Iris pigment epithelial cell (primary cell): ENCODE measurements at regions not wholly inside any gene's neighbourhood (a gene's known extent, or its start where the extent isn't known, plus 50 kb on each side); places are given as distances from the start of the nearest gene placed in this dataset.

Source experiments
- DNase-seq: peaks from one replicate; pipeline ENCODE4 v3.0.0-alpha.2; 2011; ENCODE audit warnings: low read depth

GRCh38 chr5:175035882-175036533 lies 311.6 kb downstream of the MSX2 start:
- no peak for DNase-seq

GRCh38 chr5:175034924-175035323 lies 310.5 kb downstream of the MSX2 start:
- no peak for DNase-seq

GRCh38 chr5:175032741-175033151 lies 308.4 kb downstream of the MSX2 start:
- no peak for DNase-seq

- DNase-seq, result no peak
Observed at GRCh38 chr5:175032013-175032412, 307.6 kb downstream of the MSX2 start.

DNA sequence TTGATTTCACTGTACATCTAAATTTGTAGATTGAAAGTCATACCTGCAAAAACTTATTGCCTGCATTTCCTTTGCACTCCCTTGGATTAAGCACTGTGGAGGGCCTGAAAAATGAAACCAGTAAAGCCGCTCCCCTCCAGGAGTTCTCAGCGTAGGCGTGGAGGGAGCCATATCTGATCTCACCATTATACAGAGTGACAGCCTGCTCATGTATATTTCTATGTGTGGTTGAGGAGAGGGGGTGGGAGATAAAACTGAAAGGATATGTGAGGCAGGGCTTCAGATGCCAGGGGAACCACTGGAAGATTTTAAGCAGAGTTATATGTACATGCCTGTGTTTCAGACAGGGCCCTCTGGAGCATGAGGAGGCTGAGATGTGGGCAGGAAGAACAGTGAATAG lies 303.0 kb downstream of the MSX2 start:
- no peak for DNase-seq

DNA sequence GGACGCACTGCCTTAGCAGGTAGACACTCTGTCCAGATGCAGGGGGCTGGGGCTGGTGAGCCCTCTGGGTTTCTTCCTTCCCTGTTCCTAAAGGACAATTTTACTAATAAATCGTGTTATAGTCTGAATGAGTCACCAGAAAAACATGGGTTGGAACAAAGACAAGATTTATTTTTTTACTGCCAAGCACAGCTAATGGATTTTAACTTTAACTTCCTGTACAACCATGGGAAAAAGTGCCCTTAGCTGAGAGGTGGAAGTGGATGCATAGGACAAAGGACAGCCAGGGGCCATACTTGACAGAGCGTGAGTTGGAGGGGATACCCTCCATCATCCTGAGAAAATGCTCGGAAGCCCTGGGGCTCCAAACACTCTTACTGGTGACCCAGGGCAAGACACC lies 300.7 kb downstream of the MSX2 start:
- DNase-seq, result no peak

- DNase-seq, result no peak
Observed at GRCh38 chr5:175021841-175022625, 297.7 kb downstream of the MSX2 start.

DNA sequence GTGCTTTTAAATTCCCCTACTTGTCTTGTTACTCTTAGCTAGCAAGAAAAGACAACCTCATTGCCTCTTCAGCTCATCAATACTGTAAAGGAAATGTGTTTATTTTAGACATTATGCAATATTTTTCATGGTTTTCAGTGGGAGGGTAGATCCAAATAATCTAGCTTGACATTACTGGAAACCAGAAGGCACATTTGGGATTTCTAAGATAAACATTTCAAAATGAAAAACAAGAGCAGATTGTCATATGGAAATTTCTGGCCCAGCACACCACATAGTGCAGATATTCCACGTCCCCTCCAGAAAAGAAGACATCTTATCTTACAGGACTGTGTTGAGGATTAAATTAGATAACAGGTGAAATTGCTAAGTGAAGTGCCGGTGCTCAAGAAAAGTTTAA lies 296.9 kb downstream of the MSX2 start:
- DNase-seq, result no peak

DNA sequence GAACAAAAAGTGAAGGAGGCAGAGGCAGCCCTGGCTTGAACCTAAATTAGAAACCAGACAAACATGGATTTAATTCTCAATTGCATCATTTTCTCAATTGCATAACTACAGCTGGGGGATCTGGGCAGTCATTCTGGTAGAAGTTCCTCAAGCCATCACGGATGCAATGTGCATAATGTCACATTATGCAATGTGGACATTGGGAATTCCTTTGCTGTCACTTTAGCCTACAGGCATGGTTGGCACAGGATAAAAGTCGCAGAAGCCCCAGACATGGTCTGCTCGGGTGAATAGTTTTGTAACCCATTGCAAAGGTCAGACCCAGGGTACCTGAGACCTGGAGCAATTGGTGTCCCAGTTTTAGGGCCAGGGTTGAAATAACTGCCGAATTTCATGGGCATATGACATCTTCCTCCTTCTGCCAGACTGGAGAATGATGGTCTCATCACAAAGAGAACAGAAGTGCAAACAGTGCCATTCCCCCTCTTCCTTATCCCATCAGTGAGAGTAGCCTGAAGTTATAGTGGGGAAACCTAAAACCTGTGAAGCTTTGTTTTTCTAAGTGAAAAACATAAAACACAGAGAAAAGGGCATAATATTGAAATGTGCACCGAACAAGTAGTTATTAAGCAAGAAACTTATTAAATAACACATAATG lies 290.8 kb downstream of the MSX2 start:
- DNase-seq, result no peak

DNA sequence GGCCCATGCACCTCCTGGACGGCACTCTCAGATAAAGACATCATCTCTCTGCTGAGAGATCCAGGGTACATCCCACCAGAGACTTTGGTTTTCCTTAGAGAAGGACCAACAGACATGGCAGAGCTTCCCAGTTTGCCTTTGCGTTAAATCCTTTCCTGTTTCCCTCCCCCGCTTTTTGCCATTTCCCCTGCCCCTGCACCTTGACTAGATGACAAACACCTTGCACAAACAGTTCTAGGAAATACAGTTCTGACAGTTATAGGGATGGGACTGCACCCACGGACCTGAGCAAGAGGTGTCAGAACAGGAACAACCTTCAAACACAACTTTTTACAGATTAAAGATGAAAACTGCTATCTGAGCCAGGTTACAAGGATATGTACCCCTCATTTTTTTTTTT lies 288.9 kb downstream of the MSX2 start:
- DNase-seq, result no peak

DNA sequence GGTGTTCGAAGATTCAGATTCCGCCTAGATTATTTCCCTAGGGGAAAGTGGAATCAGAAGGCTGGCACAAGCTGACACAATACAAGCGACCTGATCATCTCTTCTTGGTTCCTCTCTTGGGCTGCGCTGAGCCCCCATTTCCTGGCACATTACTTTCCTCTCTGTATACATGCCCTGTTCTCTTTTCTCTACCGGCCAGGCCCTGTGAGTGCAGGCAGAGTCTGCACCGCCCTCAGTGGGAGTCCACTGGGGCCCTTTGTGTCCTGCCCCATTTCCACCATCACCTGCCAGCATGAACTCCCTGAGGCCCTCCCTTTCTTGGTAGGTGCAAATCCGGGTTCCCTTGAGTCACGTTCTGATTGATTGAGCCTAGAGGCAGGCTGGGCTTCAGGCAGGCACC lies 287.9 kb downstream of the MSX2 start:
- DNase-seq, result no peak

- no peak for DNase-seq
Observed at GRCh38 chr5:175003531-175003930, 279.1 kb downstream of the MSX2 start.

DNA sequence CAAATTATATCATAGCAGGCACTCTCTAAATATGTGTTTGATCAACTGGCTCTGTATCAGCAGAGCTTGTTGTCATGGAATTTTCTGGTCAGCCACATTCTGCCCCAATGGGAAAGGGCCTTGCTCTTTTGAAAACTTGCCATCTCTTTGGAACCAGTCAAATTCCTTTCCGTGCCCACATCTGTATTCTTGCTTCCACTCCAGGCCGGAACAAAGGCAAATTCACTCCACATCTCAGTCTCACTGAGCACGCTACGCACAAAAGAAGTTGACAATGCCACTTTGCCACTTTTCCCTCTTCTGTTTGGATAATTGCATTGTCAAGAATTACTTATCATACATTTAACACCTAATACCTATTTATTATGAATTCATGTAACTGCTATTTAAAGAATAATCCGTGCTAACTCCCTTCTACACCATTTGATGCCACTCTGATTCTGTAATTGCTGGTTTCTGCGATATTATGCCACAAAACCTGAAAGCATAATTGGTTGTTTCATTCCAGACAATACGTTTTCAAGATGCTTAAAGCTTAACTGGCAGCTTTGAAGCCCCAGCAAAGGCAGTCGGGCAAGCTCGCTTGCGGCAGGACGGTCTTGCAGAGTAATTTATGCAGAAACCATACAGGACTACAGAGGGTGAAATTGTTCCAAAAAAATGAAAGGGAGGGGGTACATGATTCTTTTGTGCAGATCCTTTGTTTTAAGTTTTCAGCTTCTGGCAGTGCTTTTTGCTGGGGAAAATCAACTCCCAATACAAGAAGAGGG lies 277.7 kb downstream of the MSX2 start:
- DNase-seq, result no peak

DNA sequence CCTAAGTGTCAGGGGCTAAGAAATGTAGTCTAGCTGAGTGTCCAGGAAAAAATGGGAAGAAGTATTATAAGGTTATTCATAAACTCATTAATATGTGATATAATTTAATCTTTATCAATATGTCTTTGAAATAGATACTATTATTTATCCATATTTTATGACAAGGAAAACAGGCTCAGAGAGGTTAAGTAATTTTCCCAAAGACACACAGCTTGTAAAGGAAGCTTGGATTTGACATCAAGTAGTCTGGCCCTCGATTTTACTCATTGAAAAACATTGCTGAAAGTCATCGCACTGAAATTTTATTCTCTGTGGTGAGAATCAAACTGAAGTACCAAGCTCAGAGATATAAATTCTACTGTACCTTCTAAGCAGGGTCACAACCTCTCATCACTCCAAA lies 276.9 kb downstream of the MSX2 start:
- no peak for DNase-seq

DNA sequence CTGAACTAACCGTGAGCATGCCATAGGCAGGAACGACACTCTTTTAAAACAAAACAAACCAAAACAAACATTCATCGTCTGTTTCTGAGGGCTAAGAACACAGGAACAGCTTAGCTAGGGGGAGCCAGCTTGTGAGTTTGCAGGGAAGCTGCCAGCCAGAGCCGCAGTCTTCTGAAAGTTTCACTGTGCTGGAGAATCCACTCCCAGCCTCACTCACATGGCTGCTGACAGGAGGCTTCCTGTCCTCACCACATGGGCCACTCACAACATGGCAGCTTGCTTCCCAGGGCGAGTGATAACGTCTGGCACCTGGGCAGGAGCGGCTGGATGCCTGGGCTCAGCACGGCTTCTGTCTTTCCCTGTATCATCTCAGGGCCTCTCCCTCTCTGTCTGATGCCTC lies 275.2 kb downstream of the MSX2 start:
- no peak for DNase-seq

- no peak for DNase-seq
Observed at GRCh38 chr5:174998131-174998730, 273.8 kb downstream of the MSX2 start.

GRCh38 chr5:174997688-174998087 lies 273.3 kb downstream of the MSX2 start:
- no peak for DNase-seq

GRCh38 chr5:174996941-174997340 lies 272.6 kb downstream of the MSX2 start:
- no peak for DNase-seq

- no peak for DNase-seq
Observed at GRCh38 chr5:174995827-174996226, 271.4 kb downstream of the MSX2 start.

DNA sequence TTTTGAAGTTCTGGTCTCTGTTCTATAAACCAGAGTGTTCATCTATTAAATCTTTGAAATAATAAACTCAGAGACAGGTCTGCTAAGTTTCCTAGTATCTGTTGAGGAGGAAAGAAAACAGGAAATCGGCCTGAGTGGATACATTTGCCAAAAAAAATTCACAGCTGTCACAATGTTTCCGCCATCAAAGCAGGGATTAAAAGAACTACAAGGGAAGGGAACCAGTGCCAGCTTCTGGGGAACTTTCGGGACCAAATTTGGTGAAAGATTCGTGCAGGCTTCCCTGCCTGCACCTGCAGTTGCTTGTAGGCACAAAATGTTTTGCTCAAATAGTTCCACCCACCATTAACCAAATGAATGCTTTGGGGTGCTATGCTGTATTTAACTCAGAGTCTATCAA lies 267.5 kb downstream of the MSX2 start:
- DNase-seq, result no peak

GRCh38 chr5:174990909-174991308 lies 266.5 kb downstream of the MSX2 start:
- no peak for DNase-seq

GRCh38 chr5:174987443-174988012 lies 263.1 kb downstream of the MSX2 start:
- DNase-seq, result no peak
